IPS-18a (cell line): ENCODE measurements at regions not wholly inside any gene's neighbourhood (a gene's known extent, or its start where the extent isn't known, plus 50 kb on each side); places are given as distances from the start of the nearest gene placed in this dataset.

Source experiments
- H3K27ac ChIP-seq: one replicate; pipeline ENCODE4 v1.5.1; 2013; ENCODE audit warnings: low read length
- H3K27me3 ChIP-seq: one replicate; pipeline ENCODE4 v1.6.1; 2013; ENCODE audit warnings: mild to moderate bottlenecking, low read length; ENCODE audit not compliant: control insufficient read depth, insufficient read depth
- H3K36me3 ChIP-seq: one replicate; pipeline ENCODE4 v1.6.1; 2013; ENCODE audit warnings: low read depth, low read length; ENCODE audit not compliant: control insufficient read depth
- H3K4me1 ChIP-seq: one replicate; pipeline ENCODE4 v1.6.1; 2013; ENCODE audit warnings: low read depth, low read length; ENCODE audit not compliant: control insufficient read depth
- H3K4me3 ChIP-seq: one replicate; pipeline ENCODE4 v1.5.1; 2013; ENCODE audit warnings: low read length
- H3K9ac ChIP-seq: one replicate; pipeline ENCODE4 v1.6.1; 2013; ENCODE audit warnings: mild to moderate bottlenecking, low read length, moderate library complexity
- H3K9me3 ChIP-seq: one replicate; pipeline ENCODE4 v1.6.1; 2013; ENCODE audit warnings: low read depth, low read length; ENCODE audit not compliant: control insufficient read depth

DNA sequence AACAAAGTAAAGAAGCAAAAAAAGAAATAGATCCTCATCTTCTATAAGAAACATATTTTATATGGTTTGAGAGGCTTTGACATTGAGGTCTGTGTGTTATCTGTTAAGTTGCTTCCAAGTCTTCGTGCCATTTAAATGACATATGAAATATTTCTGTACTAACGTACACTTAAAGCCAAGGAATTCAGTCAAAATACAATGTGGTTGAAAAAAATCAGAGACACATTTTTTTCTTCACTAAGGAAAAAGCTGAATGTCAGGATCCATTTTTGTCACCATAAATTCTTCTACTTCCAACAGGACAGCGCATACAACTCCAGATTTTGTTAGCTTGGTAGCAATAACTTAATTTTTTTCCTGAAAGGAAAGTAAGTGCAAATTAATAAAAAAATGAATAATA, 168.5 kb downstream of the FAT4 start:
- H3K36me3 ChIP-seq = no peaks in the 10 kb centered on the region
- H3K9ac ChIP-seq = no peak overlapping the region
- no peaks in the 10 kb centered on the region for H3K27me3 ChIP-seq
- H3K4me1 ChIP-seq = no peaks in the 10 kb centered on the region
- H3K9me3 ChIP-seq = no peaks in the 10 kb centered on the region
- no peak overlapping the region for H3K4me3 ChIP-seq
- H3K27ac ChIP-seq = no peak overlapping the region

DNA sequence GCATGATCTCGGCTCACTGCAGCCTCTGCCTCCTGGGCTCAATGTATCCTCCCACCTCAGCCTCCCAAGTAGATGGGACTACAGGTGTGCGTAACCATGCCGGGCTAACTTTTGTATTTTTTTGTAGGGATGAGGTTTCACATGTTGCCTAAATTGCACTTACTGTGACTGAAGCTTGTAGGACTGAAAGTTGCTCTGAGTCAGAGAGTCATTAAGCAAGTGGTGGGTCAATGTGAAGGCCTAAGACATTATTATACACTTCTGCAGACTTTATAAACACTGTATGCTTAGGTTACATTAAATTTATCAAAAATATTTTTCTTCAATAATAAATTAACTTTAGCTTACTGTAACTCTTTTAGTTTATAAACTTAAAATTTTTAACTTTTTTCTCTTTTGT, 170.2 kb downstream of the FAT4 start:
- Histone ChIP-seq H3K27me3 (no peaks in the 10 kb centered on the region), H3K4me1 (no peaks in the 10 kb centered on the region), H3K9me3 (no peaks in the 10 kb centered on the region), H3K36me3 (no peaks in the 10 kb centered on the region), H3K27ac (no peak overlapping the region), H3K9ac (no peak overlapping the region), H3K4me3 (no peak overlapping the region)

DNA sequence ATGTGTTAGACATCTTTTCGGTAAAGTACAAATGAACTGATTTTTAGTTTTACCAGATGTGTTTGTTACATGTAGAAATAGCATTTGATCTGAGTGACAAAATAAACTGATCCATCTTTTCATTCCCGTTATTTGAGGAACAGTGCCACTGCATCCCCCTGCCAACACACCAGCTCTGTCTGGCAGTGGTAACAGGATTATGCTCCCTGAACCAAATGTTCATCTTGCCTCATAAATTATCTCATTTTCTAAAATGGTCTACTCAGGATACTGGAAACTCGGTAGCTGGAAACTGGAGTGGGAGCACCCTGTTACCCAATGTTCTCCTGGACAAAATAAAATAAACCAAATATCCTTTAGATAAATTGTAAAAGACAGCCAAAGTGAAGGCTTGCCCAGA, 171.6 kb downstream of the FAT4 start:
- H3K9ac ChIP-seq = no peak overlapping the region
- H3K9me3 ChIP-seq = no peaks in the 10 kb centered on the region
- H3K36me3 ChIP-seq = no peaks in the 10 kb centered on the region
- no peaks in the 10 kb centered on the region for H3K27me3 ChIP-seq
- H3K4me3 ChIP-seq = no peak overlapping the region
- H3K4me1 ChIP-seq = no peaks in the 10 kb centered on the region
- H3K27ac ChIP-seq = no peak overlapping the region

DNA sequence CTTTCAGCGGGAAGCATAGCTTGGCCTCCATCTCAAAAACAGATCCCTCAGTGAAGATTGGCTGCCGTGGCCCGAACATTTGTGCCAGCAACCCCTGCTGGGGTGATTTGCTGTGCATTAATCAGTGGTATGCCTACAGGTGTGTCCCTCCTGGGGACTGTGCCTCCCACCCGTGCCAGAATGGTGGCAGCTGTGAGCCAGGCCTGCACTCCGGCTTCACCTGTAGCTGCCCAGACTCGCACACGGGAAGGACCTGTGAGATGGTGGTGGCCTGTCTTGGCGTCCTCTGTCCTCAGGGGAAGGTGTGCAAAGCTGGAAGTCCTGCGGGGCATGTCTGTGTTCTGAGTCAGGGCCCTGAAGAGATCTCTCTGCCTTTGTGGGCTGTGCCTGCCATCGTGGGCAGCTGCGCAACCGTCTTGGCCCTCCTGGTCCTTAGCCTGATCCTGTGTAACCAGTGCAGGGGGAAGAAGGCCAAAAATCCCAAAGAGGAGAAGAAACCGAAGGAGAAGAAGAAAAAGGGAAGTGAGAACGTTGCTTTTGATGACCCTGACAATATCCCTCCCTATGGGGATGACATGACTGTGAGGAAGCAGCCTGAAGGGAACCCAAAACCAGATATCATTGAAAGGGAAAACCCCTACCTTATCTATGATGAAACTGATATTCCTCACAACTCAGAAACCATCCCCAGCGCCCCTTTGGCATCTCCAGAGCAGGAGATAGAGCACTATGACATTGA, 175.4 kb downstream of the FAT4 start:
- Histone ChIP-seq H3K27ac (no peak overlapping the region), H3K4me3 (no peak overlapping the region), H3K9ac (no peak overlapping the region), H3K36me3 (no peaks in the 10 kb centered on the region), H3K4me1 (no peaks in the 10 kb centered on the region), H3K27me3 (no peaks in the 10 kb centered on the region), H3K9me3 (no peaks in the 10 kb centered on the region)

DNA sequence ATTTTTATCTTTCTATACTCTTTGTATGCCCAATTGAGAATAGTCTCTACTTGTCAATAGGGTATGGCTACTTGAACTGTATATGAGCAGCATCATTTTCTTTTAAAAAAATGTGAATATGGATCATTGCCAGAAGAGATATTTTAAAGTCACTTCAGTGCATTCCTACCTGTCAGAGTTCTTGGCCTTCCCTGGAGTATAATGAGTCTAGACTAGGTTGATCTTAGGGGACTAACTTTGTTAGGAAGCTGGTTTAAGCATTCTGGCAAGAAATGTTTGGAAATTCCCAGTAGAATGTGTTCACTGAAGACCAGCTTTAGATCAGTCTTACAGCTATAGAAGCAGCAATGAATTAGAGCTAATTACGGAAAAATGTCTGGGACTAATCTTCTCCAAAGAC, 178.2 kb downstream of the FAT4 start:
- Histone ChIP-seq H3K4me1 (no peaks in the 10 kb centered on the region), H3K9ac (no peak overlapping the region), H3K9me3 (no peaks in the 10 kb centered on the region), H3K36me3 (no peaks in the 10 kb centered on the region), H3K27me3 (no peaks in the 10 kb centered on the region), H3K27ac (no peak overlapping the region), H3K4me3 (no peak overlapping the region)

DNA sequence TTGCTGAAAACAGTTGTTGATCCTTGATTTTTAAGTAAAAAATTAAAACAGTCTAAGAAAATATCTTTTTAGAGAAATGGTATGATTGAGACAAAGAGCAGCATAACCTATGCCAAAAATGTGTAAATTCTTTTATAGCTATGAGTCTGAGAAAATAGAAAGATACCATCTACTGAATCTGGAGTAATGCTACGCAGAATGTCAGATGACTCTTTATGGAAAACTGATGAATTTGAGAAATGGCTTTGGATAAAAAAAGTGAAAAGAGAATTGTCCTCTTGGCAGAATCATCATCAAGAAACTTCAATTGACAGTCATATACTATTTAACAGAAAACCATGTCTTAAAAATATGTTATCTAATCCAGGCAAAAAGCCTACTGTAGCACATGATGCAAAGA, 183.1 kb downstream of the FAT4 start:
- H3K9ac ChIP-seq = no peak overlapping the region
- H3K27ac ChIP-seq = no peak overlapping the region
- no peaks in the 10 kb centered on the region for H3K36me3 ChIP-seq
- no peaks in the 10 kb centered on the region for H3K9me3 ChIP-seq
- no peaks in the 10 kb centered on the region for H3K27me3 ChIP-seq
- H3K4me3 ChIP-seq = no peak overlapping the region
- no peaks in the 10 kb centered on the region for H3K4me1 ChIP-seq

DNA sequence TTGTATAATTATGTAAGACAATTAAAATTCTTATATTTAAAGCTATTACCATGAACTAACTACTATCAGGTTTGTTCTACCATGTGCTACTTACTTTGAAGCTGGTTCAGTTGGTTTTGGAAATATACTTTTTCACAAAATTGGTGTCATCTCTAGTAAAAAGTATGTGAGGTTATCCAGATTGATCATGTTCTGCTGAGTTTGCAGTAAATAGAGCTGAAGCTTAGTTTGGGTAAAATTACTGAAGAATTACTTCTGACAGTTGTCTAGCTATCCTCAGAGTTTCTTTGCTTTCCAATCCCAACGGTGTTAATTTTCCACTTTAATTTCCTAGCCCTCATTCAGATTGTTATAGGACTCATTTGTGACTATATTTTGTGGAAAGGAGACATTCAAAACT, 184.2 kb downstream of the FAT4 start:
- Histone ChIP-seq H3K9me3 (no peaks in the 10 kb centered on the region), H3K27ac (no peak overlapping the region), H3K27me3 (no peaks in the 10 kb centered on the region), H3K4me1 (no peaks in the 10 kb centered on the region), H3K36me3 (no peaks in the 10 kb centered on the region), H3K4me3 (no peak overlapping the region), H3K9ac (no peak overlapping the region)

DNA sequence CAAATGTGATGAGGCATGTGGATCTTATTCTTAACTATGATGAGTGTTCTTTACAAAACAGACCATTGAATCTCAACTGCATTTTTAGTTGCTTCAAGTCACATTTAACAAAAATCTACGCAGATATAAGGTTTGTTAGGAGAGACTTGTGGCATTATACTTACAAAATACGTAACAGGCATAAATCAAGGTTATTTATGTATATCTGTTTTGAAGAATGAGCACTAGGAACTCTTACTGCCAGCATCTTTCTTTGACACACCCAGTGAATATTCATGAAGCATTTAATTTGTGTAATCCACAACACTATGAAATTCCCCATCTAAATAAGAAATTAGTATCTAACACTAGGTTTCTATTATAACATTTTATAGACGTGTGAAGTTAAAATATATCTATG, 186.3 kb downstream of the FAT4 start:
- H3K27me3 ChIP-seq = no peaks in the 10 kb centered on the region
- H3K27ac ChIP-seq = no peak overlapping the region
- H3K4me1 ChIP-seq = no peaks in the 10 kb centered on the region
- H3K36me3 ChIP-seq = no peaks in the 10 kb centered on the region
- H3K4me3 ChIP-seq = no peak overlapping the region
- H3K9me3 ChIP-seq = no peaks in the 10 kb centered on the region
- H3K9ac ChIP-seq = no peak overlapping the region

DNA sequence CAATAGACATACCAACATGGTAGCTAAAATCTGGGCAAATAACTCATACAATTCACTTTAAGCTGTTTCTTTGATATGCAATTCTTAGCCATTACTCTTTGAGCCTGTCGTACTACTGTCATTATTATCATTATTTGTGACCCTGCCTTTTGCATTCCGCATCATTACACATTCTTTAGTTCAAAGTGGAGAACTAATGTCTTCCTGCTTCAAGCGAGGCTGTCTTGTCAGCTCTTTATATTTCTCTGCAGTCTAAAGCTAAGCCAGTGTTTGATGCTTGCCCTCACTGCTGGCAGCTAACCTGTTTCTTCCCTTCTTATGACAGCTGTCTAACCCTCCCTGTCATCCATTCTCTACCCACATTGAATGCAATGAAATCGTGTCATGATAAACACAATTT, 186.8 kb downstream of the FAT4 start:
- no peaks in the 10 kb centered on the region for H3K9me3 ChIP-seq
- no peaks in the 10 kb centered on the region for H3K36me3 ChIP-seq
- H3K4me1 ChIP-seq = no peaks in the 10 kb centered on the region
- H3K27ac ChIP-seq = no peak overlapping the region
- no peak overlapping the region for H3K9ac ChIP-seq
- no peaks in the 10 kb centered on the region for H3K27me3 ChIP-seq
- H3K4me3 ChIP-seq = no peak overlapping the region

DNA sequence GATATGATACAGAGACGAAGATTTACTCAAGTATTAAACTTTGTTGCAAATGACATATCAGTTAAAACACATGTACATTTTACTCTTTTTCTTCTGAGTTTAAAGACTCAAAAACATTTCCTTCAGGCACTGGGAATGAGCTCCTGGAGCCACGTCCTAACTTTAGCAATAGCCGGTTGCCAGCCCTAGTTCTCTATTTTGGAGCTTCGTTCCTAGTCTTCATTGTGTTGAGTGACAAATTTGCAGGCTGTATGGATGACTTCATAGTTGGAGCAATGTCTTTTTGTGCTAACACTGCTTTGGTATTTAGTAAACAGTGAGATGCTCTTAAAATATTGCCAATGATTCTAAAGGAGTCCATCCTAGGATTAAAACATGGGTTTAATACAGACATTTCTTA, 190.9 kb downstream of the FAT4 start:
- no peaks in the 10 kb centered on the region for H3K9me3 ChIP-seq
- no peak overlapping the region for H3K4me3 ChIP-seq
- H3K9ac ChIP-seq = no peak overlapping the region
- no peaks in the 10 kb centered on the region for H3K27me3 ChIP-seq
- H3K27ac ChIP-seq = no peak overlapping the region
- no peaks in the 10 kb centered on the region for H3K4me1 ChIP-seq
- H3K36me3 ChIP-seq = no peaks in the 10 kb centered on the region

DNA sequence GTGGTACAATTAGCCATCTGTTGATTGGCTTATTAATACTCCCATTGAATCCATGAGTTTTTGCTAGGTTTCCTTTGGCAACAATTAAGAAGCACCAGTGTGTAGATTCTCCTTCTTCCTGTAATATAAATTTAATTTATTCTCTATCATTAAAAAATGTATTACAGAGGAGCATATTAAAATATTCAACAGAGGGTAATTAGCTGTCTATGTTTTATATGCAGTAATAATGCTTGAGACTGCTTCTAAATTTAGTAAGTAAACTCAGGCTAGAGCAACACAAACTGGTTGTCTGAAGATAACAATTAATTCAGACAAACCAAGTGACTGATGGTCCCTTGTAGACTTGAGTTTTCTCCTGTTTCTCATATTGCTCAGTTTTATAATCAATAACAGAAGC, 192.4 kb downstream of the FAT4 start:
- H3K36me3 ChIP-seq = no peaks in the 10 kb centered on the region
- H3K4me3 ChIP-seq = no peak overlapping the region
- no peak overlapping the region for H3K27ac ChIP-seq
- H3K9me3 ChIP-seq = no peaks in the 10 kb centered on the region
- no peaks in the 10 kb centered on the region for H3K27me3 ChIP-seq
- H3K9ac ChIP-seq = no peak overlapping the region
- no peaks in the 10 kb centered on the region for H3K4me1 ChIP-seq

DNA sequence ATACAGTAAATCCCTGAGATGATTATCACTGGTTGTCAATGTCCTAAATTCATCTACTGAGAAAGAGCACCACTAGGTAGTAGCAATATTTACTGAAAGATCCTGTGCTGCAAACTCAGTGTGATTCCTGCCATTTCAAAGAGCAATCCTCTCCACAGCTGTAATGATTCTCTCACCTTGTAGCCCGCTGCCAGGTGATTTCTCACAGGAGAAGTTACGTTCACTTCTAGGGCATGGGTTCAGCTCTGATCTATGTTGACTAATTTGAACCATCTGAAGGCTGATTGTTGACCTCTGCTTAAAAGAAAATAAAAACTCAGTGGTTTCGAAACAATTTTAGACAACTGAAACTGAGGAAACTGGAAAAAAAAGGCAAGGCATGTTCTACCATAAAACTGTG, 197.0 kb downstream of the FAT4 start:
- H3K36me3 ChIP-seq = no peaks in the 10 kb centered on the region
- no peaks in the 10 kb centered on the region for H3K9me3 ChIP-seq
- no peaks in the 10 kb centered on the region for H3K4me1 ChIP-seq
- no peak overlapping the region for H3K9ac ChIP-seq
- H3K27me3 ChIP-seq = no peaks in the 10 kb centered on the region
- H3K4me3 ChIP-seq = no peak overlapping the region
- H3K27ac ChIP-seq = no peak overlapping the region
